MM.1S (cell line): ENCODE measurements at regions not wholly inside any gene's neighbourhood (a gene's known extent, or its start where the extent isn't known, plus 50 kb on each side); places are given as distances from the start of the nearest gene placed in this dataset.

Experiments used
- EZH2 ChIP-seq: fragments of 300-600 bp; sonication (generic); optimal IDR thresholded peaks from 2 replicates; pipeline ENCODE3; 2017; ENCODE audit warnings: low read depth, mild to moderate bottlenecking, antibody characterized with exemption, low read length, mixed read lengths
- EZH2phosphoT487 ChIP-seq: fragments of 300-600 bp; sonication (generic); IDR thresholded peaks from 2 replicates; pipeline ENCODE4 v1.6.1; 2018; ENCODE audit warnings: antibody characterized with exemption, low read length
- TF ChIP-seq, protein P1 (sequence below): fragments of 300-600 bp; sonication (generic); IDR thresholded peaks from 2 replicates; pipeline ENCODE4 v1.5.1; 2016; ENCODE audit warnings: antibody characterized with exemption, low read length, mixed read lengths

DNA sequence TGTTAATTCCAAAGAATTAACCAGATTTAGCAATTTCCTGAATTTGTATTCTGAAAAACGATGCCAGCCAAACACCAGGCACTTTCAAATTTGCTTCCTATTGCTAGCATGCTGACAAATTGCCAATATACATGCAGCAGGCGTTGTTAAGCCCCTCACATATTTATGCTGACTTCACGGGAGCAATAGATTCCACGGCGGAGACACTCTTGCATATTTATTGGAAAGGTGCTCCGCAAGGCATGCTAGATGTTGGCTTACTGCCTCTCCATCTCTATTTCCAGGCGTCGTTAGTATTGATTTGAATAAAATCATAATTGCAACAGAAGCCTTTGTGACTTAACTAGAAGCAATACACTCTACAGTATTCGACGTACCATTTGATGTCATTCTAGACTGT, 211.0 kb upstream of the IRX5 start:
- TF ChIP-seq, protein P1, sequence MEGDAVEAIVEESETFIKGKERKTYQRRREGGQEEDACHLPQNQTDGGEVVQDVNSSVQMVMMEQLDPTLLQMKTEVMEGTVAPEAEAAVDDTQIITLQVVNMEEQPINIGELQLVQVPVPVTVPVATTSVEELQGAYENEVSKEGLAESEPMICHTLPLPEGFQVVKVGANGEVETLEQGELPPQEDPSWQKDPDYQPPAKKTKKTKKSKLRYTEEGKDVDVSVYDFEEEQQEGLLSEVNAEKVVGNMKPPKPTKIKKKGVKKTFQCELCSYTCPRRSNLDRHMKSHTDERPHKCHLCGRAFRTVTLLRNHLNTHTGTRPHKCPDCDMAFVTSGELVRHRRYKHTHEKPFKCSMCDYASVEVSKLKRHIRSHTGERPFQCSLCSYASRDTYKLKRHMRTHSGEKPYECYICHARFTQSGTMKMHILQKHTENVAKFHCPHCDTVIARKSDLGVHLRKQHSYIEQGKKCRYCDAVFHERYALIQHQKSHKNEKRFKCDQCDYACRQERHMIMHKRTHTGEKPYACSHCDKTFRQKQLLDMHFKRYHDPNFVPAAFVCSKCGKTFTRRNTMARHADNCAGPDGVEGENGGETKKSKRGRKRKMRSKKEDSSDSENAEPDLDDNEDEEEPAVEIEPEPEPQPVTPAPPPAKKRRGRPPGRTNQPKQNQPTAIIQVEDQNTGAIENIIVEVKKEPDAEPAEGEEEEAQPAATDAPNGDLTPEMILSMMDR = no peak
- TF ChIP-seq EZH2 (no peak), EZH2phosphoT487 (no peak)
